ENCODE measurements at regions not wholly inside any gene's neighbourhood (a gene's known extent, or its start where the extent isn't known, plus 50 kb on each side); places are given as distances from the start of the nearest gene placed in this dataset.

DNA sequence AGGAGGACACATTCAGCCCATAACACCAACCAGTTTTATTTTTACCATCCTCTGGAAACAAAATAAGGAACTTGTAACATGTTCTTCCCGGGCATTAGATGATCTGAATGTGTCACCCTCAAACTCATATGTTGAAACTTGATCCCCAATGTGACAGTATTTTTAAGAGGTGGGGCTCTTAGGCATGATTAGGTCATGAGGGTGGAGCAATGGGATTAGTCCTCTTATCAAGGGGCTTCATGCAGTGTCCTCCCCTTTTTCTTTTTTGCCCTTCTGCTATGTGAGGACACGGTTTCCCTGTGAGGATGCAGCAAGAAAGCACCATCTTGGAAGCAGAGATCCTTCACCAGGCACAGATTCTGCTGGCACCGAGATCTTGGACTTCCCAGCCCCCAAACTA is 401.5 kb upstream of the TRIB2 start:
- Mint-ChIP-seq H3K27ac (no peak overlapping the region), H3K9me3 (no peaks in the 10 kb centered on the region), H3K4me1 (ENCODE audit: low read depth) (peaks cover 46% of the 10 kb centered on the region)

DNA sequence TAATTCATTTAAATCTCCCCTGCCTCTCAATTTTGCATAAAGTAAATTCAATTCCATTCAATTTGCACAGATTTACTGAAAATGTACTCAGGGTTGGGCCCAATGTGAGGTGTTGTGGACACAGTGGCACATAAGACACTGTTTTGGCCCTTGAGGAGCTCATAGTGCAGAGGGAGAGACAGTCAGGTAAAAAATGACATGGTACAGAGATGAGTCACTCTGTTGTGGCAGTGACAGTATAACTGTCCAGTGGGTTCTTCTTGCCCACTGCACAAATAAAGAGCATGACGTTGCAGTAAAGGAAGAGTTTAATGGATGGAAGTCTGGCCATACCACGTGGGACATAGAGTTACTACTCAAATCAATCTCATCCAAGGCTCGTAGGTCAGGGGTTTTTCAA is 400.3 kb upstream of the TRIB2 start:
- Mint-ChIP-seq H3K27me3 (ENCODE audit: insufficient read depth) (peaks cover 7% of the 10 kb centered on the region; the same call in 1 of the 2 replicates), H3K4me1 (ENCODE audit: low read depth) (peaks cover 59% of the 10 kb centered on the region), H3K27ac (no peak overlapping the region), H3K9me3 (no peaks in the 10 kb centered on the region), H3K4me3 (no peak overlapping the region), H3K36me3 (ENCODE audit: low read depth) (no peaks in the 10 kb centered on the region)
- TF ChIP-seq, protein P1, sequence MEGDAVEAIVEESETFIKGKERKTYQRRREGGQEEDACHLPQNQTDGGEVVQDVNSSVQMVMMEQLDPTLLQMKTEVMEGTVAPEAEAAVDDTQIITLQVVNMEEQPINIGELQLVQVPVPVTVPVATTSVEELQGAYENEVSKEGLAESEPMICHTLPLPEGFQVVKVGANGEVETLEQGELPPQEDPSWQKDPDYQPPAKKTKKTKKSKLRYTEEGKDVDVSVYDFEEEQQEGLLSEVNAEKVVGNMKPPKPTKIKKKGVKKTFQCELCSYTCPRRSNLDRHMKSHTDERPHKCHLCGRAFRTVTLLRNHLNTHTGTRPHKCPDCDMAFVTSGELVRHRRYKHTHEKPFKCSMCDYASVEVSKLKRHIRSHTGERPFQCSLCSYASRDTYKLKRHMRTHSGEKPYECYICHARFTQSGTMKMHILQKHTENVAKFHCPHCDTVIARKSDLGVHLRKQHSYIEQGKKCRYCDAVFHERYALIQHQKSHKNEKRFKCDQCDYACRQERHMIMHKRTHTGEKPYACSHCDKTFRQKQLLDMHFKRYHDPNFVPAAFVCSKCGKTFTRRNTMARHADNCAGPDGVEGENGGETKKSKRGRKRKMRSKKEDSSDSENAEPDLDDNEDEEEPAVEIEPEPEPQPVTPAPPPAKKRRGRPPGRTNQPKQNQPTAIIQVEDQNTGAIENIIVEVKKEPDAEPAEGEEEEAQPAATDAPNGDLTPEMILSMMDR (IDR thresholded peaks at IDR 0.05), result no peak
- DNase-seq, result no peak

More for the DNA sequence above, 401.5 kb upstream of the TRIB2 start:
- no peak for DNase-seq
- Mint-ChIP-seq H3K27me3 (ENCODE audit: insufficient read depth) (peaks cover 7% of the 10 kb centered on the region; the same call in 1 of the 2 replicates), H3K4me3 (no peak overlapping the region), H3K36me3 (ENCODE audit: low read depth) (no peaks in the 10 kb centered on the region)
- TF ChIP-seq, protein P1 (IDR thresholded peaks at IDR 0.05), result no peak

DNA sequence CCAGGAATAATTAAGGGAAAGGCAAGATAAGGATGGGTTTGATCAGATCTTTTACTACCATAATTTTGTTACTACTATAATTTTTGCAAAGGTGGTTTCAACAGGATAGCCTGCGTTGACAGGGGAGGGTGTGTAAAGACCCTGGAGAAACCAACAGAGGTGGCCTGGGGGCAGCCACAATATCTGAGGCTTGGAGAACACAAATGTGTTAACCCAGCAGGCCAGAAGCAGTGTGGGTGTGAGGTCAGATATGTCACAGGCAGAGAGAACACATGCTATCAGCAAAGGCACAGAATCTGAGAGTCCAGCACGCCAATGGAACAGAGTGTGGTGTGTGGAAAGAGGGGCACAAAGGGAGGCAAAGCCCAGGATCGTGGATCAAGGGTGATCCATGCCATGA is 399.4 kb upstream of the TRIB2 start:
- DNase-seq, result no peak
- Mint-ChIP-seq H3K4me1 (ENCODE audit: low read depth) (peaks cover 67% of the 10 kb centered on the region), H3K4me3 (peak overlapping the region; percentile 73), H3K27me3 (ENCODE audit: insufficient read depth) (peaks cover 7% of the 10 kb centered on the region; the same call in 1 of the 2 replicates), H3K36me3 (ENCODE audit: low read depth) (no peaks in the 10 kb centered on the region), H3K9me3 (no peaks in the 10 kb centered on the region), H3K27ac (peak overlapping the region; percentile 98)
- TF ChIP-seq, protein P1 (IDR thresholded peaks at IDR 0.05), result no peak

DNA sequence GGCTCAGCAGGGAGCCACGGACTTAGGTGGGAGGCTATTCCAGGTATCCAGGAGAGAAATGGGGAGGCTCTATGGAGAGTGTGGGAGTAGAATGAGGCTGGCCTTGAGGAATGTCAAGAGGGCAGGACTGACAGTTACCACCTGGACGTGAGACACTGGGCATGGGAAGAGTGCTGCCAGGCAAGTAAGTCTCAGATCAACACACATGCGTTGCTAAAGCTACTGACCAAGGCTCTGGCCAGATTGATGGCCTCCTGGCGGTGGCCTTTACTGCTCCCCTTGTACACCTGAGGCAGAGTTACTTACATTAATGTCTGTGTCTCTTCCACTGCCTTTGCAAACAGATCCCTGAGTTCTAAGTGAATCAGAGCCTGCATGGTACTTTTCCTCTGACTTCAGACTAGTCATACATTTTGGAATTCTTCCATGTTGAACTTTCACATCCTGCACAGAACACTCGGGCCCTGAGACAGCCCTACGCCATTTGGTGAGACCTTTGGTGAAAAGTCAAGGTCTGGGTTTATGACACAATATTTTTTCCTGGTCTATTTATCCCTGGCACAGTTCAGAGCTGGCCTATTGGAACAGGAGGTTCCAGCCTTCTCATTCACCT is 398.8 kb upstream of the TRIB2 start:
- H3K9me3 Mint-ChIP-seq, result no peaks in the 10 kb centered on the region
- TF ChIP-seq, protein P1 (IDR thresholded peaks at IDR 0.05), result peak; percentile 57
- H3K27me3 Mint-ChIP-seq (ENCODE audit: insufficient read depth), result peaks cover 7% of the 10 kb centered on the region; the same call in 1 of the 2 replicates
- peak overlapping the region; percentile 98 for H3K27ac Mint-ChIP-seq
- no peaks in the 10 kb centered on the region for H3K36me3 Mint-ChIP-seq (ENCODE audit: low read depth)
- peak overlapping the region; percentile 73 for H3K4me3 Mint-ChIP-seq
- peaks cover 71% of the 10 kb centered on the region for H3K4me1 Mint-ChIP-seq (ENCODE audit: low read depth)
- peak; percentile 94 for DNase-seq

DNA sequence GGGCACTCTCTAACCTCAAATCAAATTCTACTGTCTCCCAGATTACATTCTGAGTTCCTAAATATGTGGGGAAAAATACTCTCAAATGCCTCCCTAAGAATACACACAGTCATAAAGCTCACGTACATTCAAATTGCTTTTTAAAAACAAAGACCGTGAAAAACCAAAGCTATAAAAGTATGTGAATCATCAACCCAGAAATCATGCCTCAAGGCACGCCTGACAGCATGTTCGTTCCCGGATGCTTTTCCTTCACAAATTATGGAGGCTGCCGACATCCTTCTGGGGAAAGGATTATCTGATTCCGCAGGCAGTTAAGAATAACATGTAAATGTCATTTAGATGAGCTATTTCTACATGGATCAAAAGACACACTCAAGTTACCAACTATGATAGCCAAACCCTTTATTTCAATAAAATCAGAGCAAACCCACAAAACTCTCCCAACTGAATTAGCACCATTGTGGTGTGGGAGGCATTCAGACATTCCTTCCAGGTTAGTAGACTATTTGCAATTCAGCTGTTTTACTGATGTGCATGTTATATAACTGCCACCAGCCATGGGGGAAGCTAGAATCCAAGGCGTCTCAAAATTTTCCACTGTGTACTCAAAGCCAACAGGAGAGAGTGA is 398.2 kb upstream of the TRIB2 start:
- Mint-ChIP-seq H3K9me3 (no peaks in the 10 kb centered on the region), H3K27ac (peak overlapping the region; percentile 98), H3K4me3 (peak overlapping the region; percentile 73), H3K27me3 (ENCODE audit: insufficient read depth) (peaks cover 2% of the 10 kb centered on the region; the same call in 1 of the 2 replicates), H3K36me3 (ENCODE audit: low read depth) (no peaks in the 10 kb centered on the region), H3K4me1 (ENCODE audit: low read depth) (peaks cover 71% of the 10 kb centered on the region)
- TF ChIP-seq, protein P1 (IDR thresholded peaks at IDR 0.05), result no peak
- peak; percentile 97 for DNase-seq

All from HFFc6 (cell line).